DMS 273 (cell line): ENCODE measurements at regions not wholly inside any gene's neighbourhood (a gene's known extent, or its start where the extent isn't known, plus 50 kb on each side); places are given as distances from the start of the nearest gene placed in this dataset.

ENCODE experiments used
- DNase-seq: peaks from one replicate; lab custom pipeline; 2025; ENCODE audit not compliant: unreplicated experiment; lab: John Stamatoyannopoulos, UW

DNA sequence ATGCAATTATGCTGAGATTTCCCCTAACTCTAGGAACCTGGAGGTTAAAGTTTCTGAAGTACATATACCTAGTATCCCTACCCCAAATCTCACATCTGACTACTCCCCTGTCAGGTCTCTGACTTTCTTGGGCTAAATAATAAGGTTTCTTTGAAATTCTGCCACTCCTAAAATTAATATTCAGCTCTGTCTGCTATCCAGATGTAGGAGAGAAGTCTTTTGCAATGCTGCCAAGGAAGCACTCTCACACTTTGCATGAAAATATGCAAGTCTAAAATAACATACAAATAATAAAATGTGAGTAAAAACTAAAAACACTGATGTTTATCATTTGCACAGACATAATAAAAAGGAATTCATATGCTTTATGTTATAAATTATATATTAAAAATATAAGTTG is 196.9 kb upstream of the LRFN5 start:
- no peak for DNase-seq

DNA sequence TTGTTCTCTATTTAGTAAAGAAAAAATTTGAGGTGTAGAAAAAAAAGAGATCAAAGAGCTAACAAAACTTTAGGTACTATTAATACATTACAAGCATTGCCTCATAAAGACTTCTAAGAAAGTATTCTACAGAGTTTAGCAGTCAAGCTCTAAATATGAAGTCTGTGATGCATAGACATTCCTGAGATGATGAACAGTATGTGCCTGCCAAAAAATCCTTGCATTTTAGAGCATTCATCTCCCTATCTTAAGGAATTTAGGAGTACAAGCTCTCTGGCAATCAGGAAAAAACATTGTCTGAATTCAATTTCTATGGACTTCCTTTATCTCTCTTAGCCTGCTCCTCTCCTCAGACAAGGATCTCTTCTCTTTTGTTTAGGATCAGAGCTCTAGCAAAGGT is 202.6 kb upstream of the LRFN5 start:
- DNase-seq, result no peak

DNA sequence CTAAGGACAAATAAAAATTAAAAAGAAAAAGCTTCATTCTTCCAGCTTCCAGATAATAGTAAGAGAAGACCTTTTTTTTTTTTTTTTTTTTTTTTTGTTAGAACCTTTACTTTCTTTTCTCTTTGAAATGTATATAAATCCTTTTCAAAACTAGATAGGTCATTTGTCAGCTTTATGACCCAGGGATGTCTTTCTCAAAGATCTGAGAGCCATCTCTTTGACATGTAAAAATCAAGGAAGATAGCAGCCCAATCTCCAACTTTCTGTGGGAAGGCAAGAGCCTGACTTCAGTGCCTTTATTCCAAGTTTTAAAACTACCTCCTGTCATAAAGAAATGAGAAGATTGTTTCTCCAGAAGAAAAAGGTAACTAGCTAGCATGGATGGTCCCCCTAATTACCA is 203.3 kb upstream of the LRFN5 start:
- no peak for DNase-seq

DNA sequence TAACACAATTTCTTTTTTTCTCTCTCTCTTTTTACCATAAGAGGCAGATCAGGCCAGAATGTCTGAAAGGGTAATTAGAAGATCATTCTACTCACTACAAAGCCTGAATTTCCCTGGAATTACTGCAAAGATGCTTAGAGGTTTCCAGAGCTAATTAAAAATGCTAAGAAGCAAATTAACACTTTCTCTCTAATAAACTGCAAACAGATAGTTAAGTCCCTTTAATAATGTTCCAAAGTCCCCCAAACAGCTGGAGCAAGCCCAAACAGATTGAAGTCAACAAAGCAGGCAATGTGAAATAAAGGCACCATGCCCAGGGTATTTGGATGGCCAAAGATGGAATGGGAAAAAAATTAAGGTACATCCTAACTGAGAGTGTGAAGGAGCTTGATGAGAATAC is 208.8 kb upstream of the LRFN5 start:
- DNase-seq, result no peak

DNA sequence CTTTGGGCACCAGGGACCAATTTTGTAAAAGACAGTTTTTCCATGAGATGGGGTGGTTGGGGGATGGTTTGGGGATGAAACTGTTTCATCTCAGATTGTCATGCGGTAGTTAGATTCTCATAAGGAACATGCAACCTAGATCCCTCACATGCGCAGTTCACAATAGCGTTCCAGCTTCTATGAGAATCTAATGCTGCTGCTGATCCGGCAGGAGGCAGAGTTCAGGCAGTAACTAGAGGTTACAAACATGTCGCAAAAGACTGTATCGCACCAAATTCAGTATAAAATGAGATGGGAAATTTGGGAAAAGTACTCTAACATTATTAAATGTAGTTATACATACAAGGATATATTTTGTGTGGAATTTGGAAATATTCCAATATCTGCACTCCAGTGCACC is 213.2 kb upstream of the LRFN5 start:
- DNase-seq, result no peak

DNA sequence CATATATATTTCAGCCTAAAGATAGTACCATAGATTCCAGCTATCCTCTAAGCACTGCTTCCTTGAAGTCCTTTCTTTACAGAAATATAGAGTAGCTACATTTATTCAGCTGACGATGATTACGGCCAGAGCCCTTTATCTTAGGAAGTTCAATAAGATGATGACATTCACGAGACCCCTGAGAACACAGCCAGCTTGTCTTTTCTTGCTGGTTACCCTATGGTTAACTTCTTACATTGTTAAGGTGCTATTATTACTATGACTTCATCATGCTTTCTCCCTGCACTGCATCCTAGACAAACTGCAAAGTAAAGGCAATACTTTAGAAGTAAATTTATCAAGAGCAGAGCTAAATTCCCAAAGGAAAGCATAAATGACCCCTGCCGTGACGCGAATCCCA is 214.4 kb upstream of the LRFN5 start:
- no peak for DNase-seq

DNA sequence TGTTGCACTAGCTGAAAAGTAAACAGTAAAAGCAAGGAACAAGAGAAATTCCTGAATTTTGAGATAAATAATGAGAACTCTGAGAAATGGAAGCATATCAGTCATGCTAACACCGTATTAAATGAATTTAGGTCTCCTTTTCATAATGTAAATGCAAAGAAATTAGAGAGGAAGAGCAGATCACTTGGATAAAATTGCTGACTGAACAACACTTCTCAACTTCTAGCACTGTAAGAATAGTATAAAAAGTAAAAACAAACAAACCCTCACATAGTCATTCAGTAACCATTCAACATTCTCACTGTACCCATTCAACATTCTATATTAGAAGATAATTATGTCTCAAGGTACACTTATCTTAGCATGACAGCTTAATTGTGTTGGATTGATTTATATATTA is 217.3 kb upstream of the LRFN5 start:
- DNase-seq, result no peak

DNA sequence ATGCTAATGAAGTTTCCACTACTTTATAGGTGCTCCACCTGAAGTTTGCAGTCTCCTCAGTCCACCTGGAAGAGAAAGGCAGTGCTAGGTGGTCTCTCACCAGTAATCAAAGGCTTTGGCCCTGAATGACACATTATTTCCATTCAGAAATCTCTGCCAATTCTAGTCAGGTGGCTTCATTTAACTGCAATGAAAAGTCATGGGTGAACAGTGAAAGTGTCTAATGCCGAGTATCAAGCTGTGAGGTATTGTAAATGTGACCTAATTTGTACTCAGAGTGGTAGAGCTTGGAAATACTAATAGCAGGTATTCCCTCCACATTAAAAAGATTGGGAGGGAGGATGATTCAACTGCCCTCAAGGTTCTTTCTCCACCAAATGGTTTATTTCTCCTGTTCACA is 220.9 kb upstream of the LRFN5 start:
- no peak for DNase-seq

DNA sequence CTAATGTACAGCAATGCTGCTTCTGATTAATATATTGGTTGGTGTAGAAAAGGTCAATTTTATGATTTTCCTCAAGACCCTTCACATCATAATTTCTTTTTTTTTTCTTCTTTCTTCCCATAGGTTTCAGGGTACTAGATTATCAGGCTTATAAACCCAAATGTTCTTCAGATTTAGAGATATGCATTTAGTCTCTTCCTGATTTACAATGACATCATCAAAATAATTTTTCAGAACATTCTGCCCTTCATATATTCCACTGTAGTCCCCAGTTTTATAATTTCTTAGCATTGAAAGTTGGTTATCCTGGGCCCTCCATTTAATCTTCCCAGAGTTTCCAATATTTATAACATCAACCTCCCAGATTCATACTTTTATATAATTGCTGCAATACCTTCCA is 226.7 kb upstream of the LRFN5 start:
- DNase-seq, result no peak

DNA sequence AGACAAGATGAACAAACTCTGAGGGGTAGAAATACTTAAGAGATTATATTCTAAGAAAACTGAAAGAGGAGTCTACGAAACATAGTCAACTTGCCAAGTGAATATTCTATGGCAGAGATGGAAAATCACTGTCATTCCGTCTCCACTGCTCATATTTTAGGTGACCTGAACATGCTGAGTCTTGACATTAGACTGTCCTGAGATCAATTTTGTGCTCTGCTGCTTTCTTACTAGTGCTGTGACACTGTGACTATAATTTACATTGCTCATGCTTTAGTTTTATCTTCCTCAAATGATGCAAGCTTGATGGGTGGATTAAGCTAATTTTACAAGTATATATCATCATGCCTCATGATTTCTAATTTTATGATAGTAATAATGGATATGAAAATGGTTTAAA is 228.2 kb upstream of the LRFN5 start:
- DNase-seq, result no peak

DNA sequence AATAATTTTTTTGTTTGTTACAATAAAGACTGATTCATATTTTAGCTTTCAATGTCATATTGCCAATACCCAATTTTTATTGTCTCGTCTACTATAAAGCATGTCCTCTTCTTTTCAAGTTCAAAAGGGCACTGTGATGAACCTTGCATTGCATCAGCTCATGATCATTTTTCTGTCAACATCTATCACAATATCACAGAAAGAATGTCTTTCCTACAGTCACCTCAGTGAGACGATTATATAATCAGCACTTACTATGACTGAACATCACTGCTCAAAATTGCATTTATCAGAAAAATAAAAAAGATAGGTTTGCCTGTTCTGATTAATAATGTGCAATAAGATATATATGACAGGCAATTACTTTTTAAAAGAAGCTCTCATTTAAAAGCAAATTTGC is 228.7 kb upstream of the LRFN5 start:
- DNase-seq, result no peak

DNA sequence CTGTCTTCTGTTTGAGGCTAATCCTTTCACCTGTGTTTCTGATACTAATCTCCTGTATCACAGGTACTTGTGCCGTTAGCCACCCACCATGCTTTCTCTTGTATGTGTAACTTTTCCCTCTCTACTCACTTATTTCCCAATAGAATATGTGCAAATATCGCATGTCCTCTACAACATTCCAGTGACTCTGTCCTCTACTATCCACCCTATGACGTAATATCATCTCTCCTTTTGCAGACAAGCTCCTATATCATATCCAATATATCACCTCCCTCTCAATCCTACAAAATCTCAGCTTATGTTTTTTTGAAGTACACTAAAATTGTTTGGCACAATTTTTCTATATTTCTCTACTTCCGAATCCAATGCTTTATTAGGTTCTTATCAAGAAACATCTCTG is 232.6 kb upstream of the LRFN5 start:
- no peak for DNase-seq

DNA sequence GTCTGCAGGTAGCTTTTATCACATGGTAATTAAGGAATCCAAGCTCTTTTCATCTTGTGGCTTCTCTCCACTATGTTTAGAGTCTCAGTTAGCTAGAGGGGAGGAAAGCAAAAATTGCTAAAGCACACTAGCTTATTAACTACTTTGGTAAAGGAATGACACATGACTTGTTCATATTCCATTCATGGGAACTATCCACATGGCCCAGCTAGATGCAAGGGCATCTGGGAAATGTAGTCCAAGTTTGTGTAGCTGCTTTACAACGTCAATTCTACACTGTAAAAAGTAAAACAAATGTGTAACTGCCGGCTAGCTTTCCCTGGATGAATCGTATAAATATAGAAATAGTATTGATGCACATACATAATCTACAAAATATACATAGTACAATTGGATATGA is 244.5 kb upstream of the LRFN5 start:
- peak; percentile 20 for DNase-seq

DNA sequence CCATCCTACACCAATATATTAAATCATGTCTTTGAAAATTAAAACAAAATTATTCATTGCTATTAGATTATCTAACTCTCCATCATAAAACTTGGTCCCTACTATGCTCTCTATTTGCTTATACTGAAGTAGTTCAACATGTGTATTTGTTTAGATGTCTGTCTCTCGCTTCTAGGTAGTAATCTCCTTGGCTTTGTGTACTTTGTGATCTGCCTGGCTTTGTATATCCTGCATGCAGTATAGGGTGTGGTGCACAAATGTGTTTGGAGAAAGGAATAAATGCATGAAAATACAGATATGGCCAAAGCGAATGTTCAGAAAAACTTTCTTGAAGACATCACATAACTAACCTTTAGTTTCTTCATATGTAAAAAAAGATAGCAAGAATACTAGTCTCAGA is 246.6 kb upstream of the LRFN5 start:
- DNase-seq, result no peak

DNA sequence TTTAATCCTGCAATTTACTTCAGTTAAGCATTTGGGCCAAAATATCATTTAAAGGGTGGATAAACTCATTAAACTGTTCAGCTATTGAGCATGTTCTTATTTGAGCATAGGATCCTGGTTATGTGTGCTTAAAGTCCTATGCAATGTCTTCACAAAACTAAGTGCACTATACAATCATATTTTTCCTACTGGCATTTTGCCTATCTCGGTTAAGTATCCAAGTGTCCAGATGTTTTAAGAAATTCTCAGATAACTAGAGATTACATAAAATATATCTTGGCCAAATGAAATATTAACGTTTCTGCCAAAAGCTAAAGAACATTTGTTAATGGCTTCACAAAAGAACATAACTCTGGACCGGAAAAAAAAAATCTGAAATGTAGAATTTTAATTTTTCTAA is 250.8 kb upstream of the LRFN5 start:
- DNase-seq, result no peak

DNA sequence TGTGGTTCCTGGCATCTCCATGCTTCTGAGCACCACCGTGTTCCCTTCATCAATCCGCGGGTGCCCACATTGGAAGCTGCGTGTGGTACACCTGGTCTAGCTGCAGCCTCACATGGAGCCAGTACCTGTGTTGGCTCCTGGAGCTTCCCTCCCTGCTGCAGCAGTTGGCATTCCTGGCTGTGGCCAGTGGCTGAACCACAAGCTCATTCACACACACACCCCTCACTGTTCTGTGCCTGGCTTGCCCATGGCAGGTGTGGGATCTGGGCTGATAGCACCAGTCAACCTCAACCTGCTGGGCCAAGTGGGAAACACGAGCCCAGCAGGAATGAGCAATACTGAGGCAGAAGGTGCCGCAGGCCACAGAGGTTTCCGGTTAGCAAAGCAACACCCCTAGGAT is 256.2 kb upstream of the LRFN5 start:
- DNase-seq, result no peak

DNA sequence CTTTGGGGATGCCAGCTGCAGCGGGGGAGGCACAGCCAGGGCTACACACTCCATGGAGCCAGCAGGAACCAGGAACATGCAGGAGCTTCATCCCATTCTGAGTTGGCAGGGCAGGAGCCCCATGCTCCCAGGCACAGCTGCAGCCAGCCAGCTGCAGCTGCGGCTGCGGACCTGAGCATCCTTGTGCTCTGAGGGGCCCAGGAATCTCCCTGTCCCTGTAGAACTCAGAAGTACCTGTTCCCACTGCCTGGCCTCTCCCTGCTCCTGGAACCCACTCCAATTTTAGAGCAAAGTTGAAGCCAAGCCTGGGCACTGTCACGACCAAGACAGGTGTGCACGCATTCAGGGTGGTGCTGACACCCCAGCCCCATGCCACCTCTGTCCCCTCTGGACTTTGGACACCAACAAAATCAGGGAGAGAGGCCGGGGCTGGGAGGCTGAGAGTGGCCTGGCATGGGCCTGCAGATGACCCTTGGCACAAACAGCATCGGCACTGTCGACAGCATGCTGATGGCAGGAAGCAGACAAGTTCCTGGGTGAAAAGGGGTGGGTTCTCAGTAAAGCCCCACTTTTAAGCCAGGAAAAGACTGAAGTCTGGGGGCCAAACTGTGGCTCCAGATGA is 257.3 kb upstream of the LRFN5 start:
- DNase-seq, result no peak

DNA sequence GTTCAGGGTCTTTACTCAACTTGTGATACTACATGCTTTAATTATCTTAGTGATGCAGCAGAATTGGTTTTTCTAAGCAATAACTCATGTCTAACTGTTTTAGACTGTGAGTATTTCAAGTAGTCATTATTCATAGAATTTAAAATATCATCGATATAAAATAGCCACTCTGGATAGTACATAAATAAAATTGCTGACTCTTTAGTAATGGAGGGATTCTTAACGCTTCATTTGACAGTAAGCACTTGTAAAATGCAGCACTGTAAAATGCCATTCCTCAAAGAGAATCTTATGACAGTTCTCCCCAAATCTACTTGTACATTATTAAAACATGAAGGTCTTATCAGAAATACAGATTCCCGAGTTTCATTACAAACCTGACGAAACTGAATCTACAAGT is 262.8 kb upstream of the LRFN5 start:
- DNase-seq, result no peak

DNA sequence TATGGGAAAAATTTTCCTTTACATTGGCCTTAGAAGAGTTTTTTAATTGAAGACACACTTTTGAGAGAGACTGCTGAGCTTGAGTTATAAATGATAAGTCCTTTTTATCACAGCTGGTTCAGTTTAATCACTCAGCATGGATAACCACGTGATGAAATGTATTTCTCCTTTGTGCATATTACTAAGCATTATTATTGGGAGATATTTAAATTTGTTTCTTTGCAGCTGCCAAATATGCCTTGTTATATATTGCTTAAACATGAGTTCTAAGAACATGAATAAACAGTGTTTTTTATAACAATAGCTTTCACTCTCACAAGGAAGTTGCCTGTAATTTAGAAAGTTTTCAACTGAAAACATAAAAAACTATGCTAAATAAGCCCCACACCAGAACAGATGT is 293.5 kb upstream of the LRFN5 start:
- peak; percentile 4 for DNase-seq

DNA sequence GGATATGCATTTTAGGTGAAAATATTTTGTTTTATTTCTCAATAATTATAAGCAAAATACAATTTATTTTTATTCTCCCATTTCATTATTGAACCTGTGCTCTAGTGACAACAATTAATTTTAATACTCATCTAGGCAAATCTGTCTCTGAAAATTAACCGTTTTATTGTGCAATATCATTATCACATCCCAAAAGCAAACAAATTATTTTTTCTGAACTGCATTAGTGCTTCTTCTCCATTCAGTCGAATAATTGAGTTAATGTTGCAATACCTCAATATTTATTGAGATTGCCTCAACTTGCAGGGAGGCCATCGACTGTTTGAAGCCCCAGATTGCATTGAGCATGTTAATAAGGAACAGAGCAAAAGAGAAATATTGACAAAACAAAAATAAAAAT is 303.2 kb upstream of the LRFN5 start:
- no peak for DNase-seq

DNA sequence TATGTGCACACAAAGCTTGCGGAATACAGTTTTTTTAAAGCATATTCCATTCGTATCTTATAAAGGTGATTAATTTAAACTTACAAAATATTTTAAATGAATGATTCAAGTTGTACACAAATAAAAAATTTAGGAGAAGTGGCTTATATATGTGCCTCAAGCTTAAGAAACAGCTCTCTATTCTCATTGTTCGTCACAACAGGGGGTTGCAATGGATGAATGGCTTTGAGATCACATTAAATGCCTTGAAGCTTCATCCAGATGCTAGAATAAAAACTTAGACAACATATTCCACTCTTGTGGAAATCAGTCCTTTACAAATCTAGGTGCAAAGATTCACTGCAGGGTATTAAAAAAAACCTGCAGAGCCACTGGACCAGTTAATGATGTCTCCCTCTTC is 303.9 kb upstream of the LRFN5 start:
- no peak for DNase-seq

DNA sequence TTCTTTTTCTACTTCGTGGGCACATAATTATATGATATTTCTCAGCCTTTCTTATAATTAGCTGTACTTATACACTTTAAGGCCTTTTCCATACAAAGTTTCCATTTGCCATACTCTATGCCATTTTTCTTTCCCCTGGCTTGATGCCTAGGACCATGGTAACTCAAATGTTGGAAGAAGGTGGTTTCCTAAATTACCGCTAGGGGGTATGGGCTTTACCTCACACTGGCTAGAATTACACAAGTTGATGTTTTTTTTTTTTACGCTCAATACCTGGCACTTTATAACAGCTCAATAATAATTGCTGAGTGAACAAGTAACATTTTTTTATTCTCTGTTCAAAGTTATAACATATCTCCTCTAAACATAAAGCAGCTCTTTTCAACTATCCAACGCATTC is 306.8 kb upstream of the LRFN5 start:
- DNase-seq, result no peak

DNA sequence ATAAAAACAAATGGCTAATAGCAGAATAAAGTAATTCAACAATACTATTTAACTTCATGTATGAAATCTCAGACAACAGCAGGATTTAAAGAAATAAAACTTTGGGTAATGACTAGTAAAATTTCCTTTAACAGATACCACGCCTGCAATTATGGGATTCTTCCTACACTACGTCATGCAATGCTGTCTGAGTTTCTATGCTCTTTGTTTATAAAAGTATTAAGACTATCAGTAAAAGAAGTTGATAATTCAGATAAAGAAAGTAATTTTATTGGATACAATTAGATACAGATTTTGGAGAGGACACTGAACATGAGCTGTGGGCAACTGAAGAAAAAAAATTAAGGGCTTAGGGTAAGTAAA is 308.4 kb upstream of the LRFN5 start:
- DNase-seq, result no peak
